GM23248 (cell line): ENCODE measurements at regions not wholly inside any gene's neighbourhood (a gene's known extent, or its start where the extent isn't known, plus 50 kb on each side); places are given as distances from the start of the nearest gene placed in this dataset.

Source experiments
- DNase-seq: peaks from one replicate; pipeline ENCODE4 v3.0.0-alpha.2; 2015
- H2AFZ ChIP-seq: fragments of 200-600 bp; sonication (generic); 2 replicates; pipeline ENCODE4 v1.6.1; 2016; ENCODE audit warnings: antibody characterized with exemption
- H3F3A ChIP-seq: fragments of 200-600 bp; sonication (generic); 2 replicates; pipeline ENCODE4 v1.6.1; 2016; ENCODE audit warnings: mild to moderate bottlenecking, antibody characterized with exemption, mixed run types; ENCODE audit not compliant: insufficient read depth
- H3K27ac ChIP-seq: fragments of 200-600 bp; sonication (generic); 2 replicates; pipeline ENCODE4 v1.5.1; 2016; ENCODE audit warnings: mild to moderate bottlenecking
- H3K27me3 ChIP-seq: fragments of 200-600 bp; sonication (generic); replicated peaks from 2 replicates; pipeline ENCODE4 v1.6.1; 2016; ENCODE audit warnings: mild to moderate bottlenecking; ENCODE audit not compliant: insufficient read depth
- H3K36me3 ChIP-seq: fragments of 200-600 bp; sonication (generic); 2 replicates; pipeline ENCODE4 v1.6.1; 2016; ENCODE audit warnings: low read depth, mild to moderate bottlenecking
- H3K4me1 ChIP-seq: fragments of 200-600 bp; sonication (generic); 2 replicates; pipeline ENCODE4 v1.6.1; 2016; ENCODE audit warnings: mild to moderate bottlenecking; ENCODE audit not compliant: insufficient read depth
- H3K4me2 ChIP-seq: fragments of 200-600 bp; sonication (generic); one replicate; pipeline ENCODE4 v1.6.1; 2016; ENCODE audit warnings: mild to moderate bottlenecking; ENCODE audit not compliant: unreplicated experiment
- H3K4me3 ChIP-seq: fragments of 200-600 bp; sonication (generic); 2 replicates; pipeline ENCODE4 v1.5.1; 2016; ENCODE audit warnings: mild to moderate bottlenecking
- H3K79me2 ChIP-seq: fragments of 200-600 bp; sonication (generic); 2 replicates; pipeline ENCODE4 v1.6.1; 2016; ENCODE audit warnings: mild to moderate bottlenecking; ENCODE audit not compliant: insufficient read depth
- H3K9ac ChIP-seq: fragments of 200-600 bp; sonication (generic); 2 replicates; pipeline ENCODE4 v1.6.1; 2016; ENCODE audit warnings: mild to moderate bottlenecking
- H3K9me2 ChIP-seq: fragments of 200-600 bp; sonication (generic); 2 replicates; pipeline ENCODE4 v1.6.1; 2016; ENCODE audit warnings: mixed run types, mild to moderate bottlenecking, moderate library complexity; ENCODE audit not compliant: insufficient read depth
- H3K9me3 ChIP-seq: fragments of 200-600 bp; sonication (generic); one replicate; pipeline ENCODE4 v1.6.1; 2017; ENCODE audit warnings: low read depth
- H4K20me1 ChIP-seq: fragments of 200-600 bp; sonication (generic); 2 replicates; pipeline ENCODE4 v1.6.0; 2016; ENCODE audit not compliant: insufficient read depth
- EZH2 ChIP-seq: fragments of 200-600 bp; sonication (generic); IDR thresholded peaks from 2 replicates; pipeline ENCODE4 v1.6.1; 2018; ENCODE audit warnings: antibody characterized with exemption, mild to moderate bottlenecking; ENCODE audit not compliant: insufficient read depth, poor library complexity, severe bottlenecking
- EZH2phosphoT487 ChIP-seq: fragments of 200-600 bp; sonication (generic); IDR thresholded peaks from 2 replicates; pipeline ENCODE4 v1.6.1; 2018; ENCODE audit warnings: antibody characterized with exemption, moderate library complexity, mild to moderate bottlenecking, low read depth; ENCODE audit not compliant: insufficient read depth
- WGBS, 2 experiments: methylation state at CpG; one replicate each; pipeline ENCODE4 v1.1.6; 2015 to 2017; ENCODE audit warnings: low lambda C conversion rate in 2 of 2, low coverage in 1 of 2; ENCODE audit errors: missing lambda C conversion rate in 2 of 2; 5-methylcytosine and 5-hydroxymethylcytosine counted together
- in situ Hi-C: fragments of 300-500 bp; cut with MboI; formaldehyde crosslinking; loops from 2 replicates; pipeline ENCODE4 v1.15.0; 2020

- no peak for TF ChIP-seq EZH2
- no peak for TF ChIP-seq EZH2phosphoT487
- WGBS, 2 experiments = 0 to 2% methylated on average over 3 of the region's 3 CpGs
- Histone ChIP-seq H3K9ac (no peak overlapping the region), H3K9me3 (no peaks in the 10 kb centered on the region), H3K27ac (no peak overlapping the region), H3K4me1 (no peaks in the 10 kb centered on the region), H2AFZ (no peak overlapping the region), H3F3A (no peaks in the 10 kb centered on the region), H3K9me2 (no peaks in the 10 kb centered on the region), H3K27me3 (no peaks in the 10 kb centered on the region), H3K4me2 (no peak overlapping the region), H3K79me2 (no peaks in the 10 kb centered on the region), H4K20me1 (no peaks in the 10 kb centered on the region), H3K36me3 (no peaks in the 10 kb centered on the region), H3K4me3 (no peak overlapping the region)
- DNase-seq = no peak
- in situ Hi-C loops = no loop called here
Observed at GRCh38 chr7:145665499-145666258, 450.9 kb upstream of the CNTNAP2 start.

GRCh38 chr7:145655666-145656065 lies 460.9 kb upstream of the CNTNAP2 start:
- no peaks in the 10 kb centered on the region for H3K27me3 ChIP-seq
- H4K20me1 ChIP-seq = no peaks in the 10 kb centered on the region
- no peak overlapping the region for H3K4me2 ChIP-seq
- no peak for DNase-seq
- H2AFZ ChIP-seq = no peak overlapping the region
- no peaks in the 10 kb centered on the region for H3K4me1 ChIP-seq
- H3K79me2 ChIP-seq = no peaks in the 10 kb centered on the region
- H3K9me2 ChIP-seq = no peaks in the 10 kb centered on the region
- no peaks in the 10 kb centered on the region for H3K36me3 ChIP-seq
- H3F3A ChIP-seq = no peaks in the 10 kb centered on the region
- no peak overlapping the region for H3K27ac ChIP-seq
- H3K4me3 ChIP-seq = no peak overlapping the region
- WGBS, 2 experiments = 5 to 24% methylated on average over 1 of the region's 1 CpG
- no peak overlapping the region for H3K9ac ChIP-seq
- in situ Hi-C loops = no loop called here
- no peaks in the 10 kb centered on the region for H3K9me3 ChIP-seq
- TF ChIP-seq EZH2 = no peak
- TF ChIP-seq EZH2phosphoT487 = no peak

- H2AFZ ChIP-seq = no peak overlapping the region
- no peak for TF ChIP-seq EZH2phosphoT487
- no peak for TF ChIP-seq EZH2
- H3K9me3 ChIP-seq = peaks cover 10% of the 10 kb centered on the region
- no peak overlapping the region for H3K9ac ChIP-seq
- H3K79me2 ChIP-seq = no peaks in the 10 kb centered on the region
- H3K27ac ChIP-seq = no peak overlapping the region
- H3K4me1 ChIP-seq = no peaks in the 10 kb centered on the region
- H4K20me1 ChIP-seq = no peaks in the 10 kb centered on the region
- H3K4me2 ChIP-seq = no peak overlapping the region
- no peaks in the 10 kb centered on the region for H3K27me3 ChIP-seq
- H3K4me3 ChIP-seq = no peak overlapping the region
- WGBS, 2 experiments = 33 to 53% methylated on average over 4 to 6 of the region's 6 CpGs
- H3K36me3 ChIP-seq = no peaks in the 10 kb centered on the region
- H3F3A ChIP-seq = no peaks in the 10 kb centered on the region
- in situ Hi-C loops = no loop called here
- no peaks in the 10 kb centered on the region for H3K9me2 ChIP-seq
- no peak for DNase-seq
Observed at GRCh38 chr7:145645135-145645515, 471.5 kb upstream of the CNTNAP2 start.

- 29 to 39% methylated on average over 9 of the region's 9 CpGs for WGBS, 2 experiments
- no peaks in the 10 kb centered on the region for H3K79me2 ChIP-seq
- no peaks in the 10 kb centered on the region for H3K36me3 ChIP-seq
- H3K4me2 ChIP-seq = no peak overlapping the region
- H3K9me2 ChIP-seq = no peaks in the 10 kb centered on the region
- no peaks in the 10 kb centered on the region for H4K20me1 ChIP-seq
- H3F3A ChIP-seq = no peaks in the 10 kb centered on the region
- no peaks in the 10 kb centered on the region for H3K27me3 ChIP-seq
- H3K9me3 ChIP-seq = peaks cover 10% of the 10 kb centered on the region
- H3K4me1 ChIP-seq = no peaks in the 10 kb centered on the region
- no peak overlapping the region for H3K9ac ChIP-seq
- no peak for TF ChIP-seq EZH2
- no peak for TF ChIP-seq EZH2phosphoT487
- H2AFZ ChIP-seq = no peak overlapping the region
- no peak overlapping the region for H3K27ac ChIP-seq
- in situ Hi-C loops = no loop called here
- DNase-seq = no peak
- H3K4me3 ChIP-seq = no peak overlapping the region
Observed at GRCh38 chr7:145644426-145645134, 472.0 kb upstream of the CNTNAP2 start.
